ENCODE measurements at regions not wholly inside any gene's neighbourhood (a gene's known extent, or its start where the extent isn't known, plus 50 kb on each side); places are given as distances from the start of the nearest gene placed in this dataset.

DNA sequence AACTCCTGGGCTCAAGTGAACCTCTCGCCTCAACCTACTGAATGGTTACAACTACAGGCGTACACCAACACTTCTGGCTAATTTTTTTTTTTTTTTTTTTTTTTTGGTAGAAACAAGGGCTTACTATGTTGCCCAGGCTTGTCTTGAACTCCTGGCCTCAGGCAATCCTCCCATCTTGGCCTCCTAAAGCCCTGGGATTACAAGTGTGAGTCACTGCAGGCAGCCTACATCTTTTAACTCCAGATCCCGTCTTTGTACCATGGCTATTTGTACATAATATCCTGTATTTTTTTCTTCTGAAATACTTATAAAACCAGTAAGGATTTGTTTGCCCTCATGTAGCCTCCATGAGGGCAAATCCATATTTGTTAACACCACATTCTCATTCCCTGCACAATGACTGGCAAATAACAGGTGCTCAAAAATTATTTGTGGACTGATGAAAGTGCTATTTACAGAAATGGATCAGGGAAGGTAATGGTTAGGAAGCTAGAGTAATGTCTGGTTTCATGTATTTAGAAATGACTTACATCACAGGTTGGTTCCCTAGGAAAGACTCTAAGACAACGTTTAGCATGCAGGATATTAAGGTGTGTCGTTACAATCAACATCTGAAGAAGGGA, 51.9 kb upstream of the POU5F2 start:
- TF ChIP-seq POLR2AphosphoS5 (IDR thresholded peaks at IDR 0.05) (no peak), POLR2A (IDR thresholded peaks at IDR 0.05) (no peak), EP300 (IDR thresholded peaks at IDR 0.05; ENCODE audit: low read depth) (no peak)
- TF ChIP-seq, protein P1, sequence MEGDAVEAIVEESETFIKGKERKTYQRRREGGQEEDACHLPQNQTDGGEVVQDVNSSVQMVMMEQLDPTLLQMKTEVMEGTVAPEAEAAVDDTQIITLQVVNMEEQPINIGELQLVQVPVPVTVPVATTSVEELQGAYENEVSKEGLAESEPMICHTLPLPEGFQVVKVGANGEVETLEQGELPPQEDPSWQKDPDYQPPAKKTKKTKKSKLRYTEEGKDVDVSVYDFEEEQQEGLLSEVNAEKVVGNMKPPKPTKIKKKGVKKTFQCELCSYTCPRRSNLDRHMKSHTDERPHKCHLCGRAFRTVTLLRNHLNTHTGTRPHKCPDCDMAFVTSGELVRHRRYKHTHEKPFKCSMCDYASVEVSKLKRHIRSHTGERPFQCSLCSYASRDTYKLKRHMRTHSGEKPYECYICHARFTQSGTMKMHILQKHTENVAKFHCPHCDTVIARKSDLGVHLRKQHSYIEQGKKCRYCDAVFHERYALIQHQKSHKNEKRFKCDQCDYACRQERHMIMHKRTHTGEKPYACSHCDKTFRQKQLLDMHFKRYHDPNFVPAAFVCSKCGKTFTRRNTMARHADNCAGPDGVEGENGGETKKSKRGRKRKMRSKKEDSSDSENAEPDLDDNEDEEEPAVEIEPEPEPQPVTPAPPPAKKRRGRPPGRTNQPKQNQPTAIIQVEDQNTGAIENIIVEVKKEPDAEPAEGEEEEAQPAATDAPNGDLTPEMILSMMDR (IDR thresholded peaks at IDR 0.05) = no peak
- 94% methylated on average over 3 to 5 of the region's 5 CpGs for WGBS, 2 donors (ENCODE audit: low coverage in 1 of 2)
- Histone ChIP-seq H3K4me1 (peaks cover 0 to 4% (median 0%) of the 10 kb centered on the region in 4 donors), H3K27ac (no peak overlapping the region), H3K9me3 (no peaks in the 10 kb centered on the region), H3K27me3 (no peaks in the 10 kb centered on the region), H3K4me3 (no peak overlapping the region), H3K36me3 (no peaks in the 10 kb centered on the region)
- no peak for DNase-seq
- in situ Hi-C loops (cut with MboI; ENCODE audit: low pct_ligation_motif_present in 1 of 4, low pct_unique_long_range_greater_than_20kb in 1 of 4, low sequenced_read_pairs in 3 of 4) = loop anchor here (10.0 to 25.0 kb wide), 3 partner anchors 178 to 206 kb away; partner anchors contain the start of genes NR2F1 (in 1 of the 4) and NR2F1-AS1 (in 1 of the 4)
- intact Hi-C loops (cut with DNase I; ENCODE audit: low total_unique reads) = no loop called here

DNA sequence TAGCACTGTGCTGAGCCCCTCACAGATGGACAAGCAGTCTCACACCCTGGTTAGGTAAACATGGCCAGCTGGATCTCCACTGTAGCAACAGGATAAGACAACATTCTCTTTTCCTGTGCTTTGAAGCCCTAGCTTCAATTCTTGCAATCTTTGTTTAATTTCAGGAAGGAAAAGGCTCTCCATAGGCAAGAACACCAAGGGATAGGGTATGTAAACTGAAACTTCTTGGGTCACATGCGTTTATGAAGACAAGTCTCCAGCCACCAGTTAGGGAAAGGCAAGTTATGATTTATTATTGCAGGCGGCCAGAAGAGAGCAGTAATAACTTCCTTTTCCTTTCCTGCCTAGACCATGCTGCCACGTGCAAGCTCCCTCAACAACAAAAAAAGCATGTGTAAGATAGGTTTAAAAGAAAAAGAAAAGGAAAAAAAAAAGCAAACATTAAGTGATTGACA, 50.1 kb upstream of the POU5F2 start:
- intact Hi-C loops (cut with DNase I; ENCODE audit: low total_unique reads) (no loop called here), in situ Hi-C loops (cut with MboI; ENCODE audit: low pct_ligation_motif_present in 1 of 4, low pct_unique_long_range_greater_than_20kb in 1 of 4, low sequenced_read_pairs in 3 of 4) (loop anchor here (10.0 to 25.0 kb wide), 3 partner anchors 177 to 204 kb away; partner anchors contain the start of genes NR2F1 (in 1 of the 4) and NR2F1-AS1 (in 1 of the 4))
- Histone ChIP-seq H3K4me1 (peaks cover 0 to 4% (median 0%) of the 10 kb centered on the region in 4 donors), H3K27me3 (no peaks in the 10 kb centered on the region), H3K9me3 (no peaks in the 10 kb centered on the region), H3K4me3 (no peak overlapping the region), H3K36me3 (no peaks in the 10 kb centered on the region), H3K27ac (no peak overlapping the region)
- 46 to 53% methylated on average over 3 of the region's 3 CpGs for WGBS, 2 donors (ENCODE audit: low coverage in 1 of 2)
- no peak for DNase-seq
- TF ChIP-seq, protein P1 (IDR thresholded peaks at IDR 0.05) = no peak
- TF ChIP-seq EP300 (IDR thresholded peaks at IDR 0.05; ENCODE audit: low read depth) (no peak), POLR2A (IDR thresholded peaks at IDR 0.05) (no peak), POLR2AphosphoS5 (IDR thresholded peaks at IDR 0.05) (no peak)

All from transverse colon (tissue), 4 donors.